Peyer's patch (tissue), 4 donors: ENCODE measurements at regions not wholly inside any gene's neighbourhood (a gene's known extent, or its start where the extent isn't known, plus 50 kb on each side); places are given as distances from the start of the nearest gene placed in this dataset.

Source experiments
- DNase-seq, 3 donors: peaks; one replicate each; pipeline ENCODE4 v3.0.0-alpha.2; 2017 to 2019
- H3K27ac ChIP-seq, 4 donors: fragments of 200-600 bp; sonication (generic); one replicate each; pipeline ENCODE4 v1.5.1; 2016 to 2019
- H3K27me3 ChIP-seq, 2 donors: fragments of 200-600 bp; sonication (generic); one replicate each; pipeline ENCODE4 v1.5.1; 2019
- H3K36me3 ChIP-seq, 3 donors: fragments of 200-600 bp; sonication (generic); one replicate each; pipeline ENCODE4 v1.5.1; 2016 to 2019
- H3K4me1 ChIP-seq, 4 donors: fragments of 200-600 bp; sonication (generic); one replicate each; pipeline ENCODE4 v1.5.1; 2016 to 2019
- H3K4me3 ChIP-seq, 4 donors: fragments of 200-600 bp; sonication (generic); 1 replicate in 3 of 4; 2 replicates in 1 of 4; pipeline ENCODE4 v1.5.1; 2016 to 2019; ENCODE audit warnings: mild to moderate bottlenecking in 1 of 4
- H3K9me3 ChIP-seq, 4 donors: fragments of 200-600 bp; sonication (generic); one replicate each; pipeline ENCODE4 v1.5.1; 2016 to 2019; ENCODE audit warnings: mild to moderate bottlenecking in 1 of 4
- CTCF ChIP-seq, 6 experiments: fragments of 450-650 bp in 4 of 6; fragments of 200-600 bp in 2 of 6; sonication (generic) in 1 of 6; IDR thresholded peaks; one replicate each; pipeline ENCODE4 v1.5.1; 2017 to 2019; ENCODE audit warnings: antibody characterized with exemption in 6 of 6, mild to moderate bottlenecking in 3 of 6, moderate library complexity in 1 of 6
- POLR2A ChIP-seq, 2 donors: fragments of 450-650 bp; IDR thresholded peaks; one replicate each; pipeline ENCODE4 v1.5.1; 2017; ENCODE audit warnings: antibody characterized with exemption in 2 of 2, mild to moderate bottlenecking in 2 of 2, moderate library complexity in 2 of 2

GRCh38 chr13:19069684-19070397 lies 111.8 kb downstream of the TUBA3C start:
- DNase-seq = no peak
- Histone ChIP-seq H3K27me3 (no peaks in the 10 kb centered on the region), H3K4me3 (no peak overlapping the region), H3K36me3 (no peaks in the 10 kb centered on the region), H3K9me3 (peaks cover 0 to 6% (median 0%) of the 10 kb centered on the region in 4 donors), H3K4me1 (no peaks in the 10 kb centered on the region), H3K27ac (no peak overlapping the region)
- TF ChIP-seq CTCF (IDR thresholded peaks at IDR 0.05) = no peak

DNA sequence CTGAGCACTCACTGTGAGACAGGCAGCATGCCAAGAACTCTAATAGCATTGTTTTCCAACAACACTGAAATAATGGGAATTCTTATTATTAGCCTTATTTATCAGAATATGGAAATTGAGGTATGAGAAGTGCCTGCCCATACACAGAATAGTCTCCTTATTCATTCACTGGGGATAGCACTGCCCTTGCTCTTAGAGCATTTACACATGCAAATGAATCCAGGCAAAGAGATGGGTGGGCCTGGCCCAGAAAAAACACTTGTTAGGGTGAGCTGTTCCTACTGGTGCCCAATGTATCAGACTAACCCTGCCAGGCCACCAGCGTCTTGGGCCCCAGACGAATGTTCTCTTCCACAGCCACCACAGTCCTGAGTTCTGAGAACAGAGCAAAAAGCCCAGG lies 112.9 kb downstream of the TUBA3C start:
- H3K9me3 ChIP-seq = peaks cover 0 to 6% (median 0%) of the 10 kb centered on the region in 4 donors
- H3K4me1 ChIP-seq = no peaks in the 10 kb centered on the region
- DNase-seq = no peak
- no peak overlapping the region for H3K4me3 ChIP-seq
- no peaks in the 10 kb centered on the region for H3K36me3 ChIP-seq
- TF ChIP-seq POLR2A (IDR thresholded peaks at IDR 0.05) (no peak), CTCF (IDR thresholded peaks at IDR 0.05) (no peak)
- no peak overlapping the region for H3K27ac ChIP-seq
- no peaks in the 10 kb centered on the region for H3K27me3 ChIP-seq

- TF ChIP-seq CTCF (IDR thresholded peaks at IDR 0.05) (no peak), POLR2A (IDR thresholded peaks at IDR 0.05) (no peak)
- DNase-seq = no peak
- no peaks in the 10 kb centered on the region for H3K36me3 ChIP-seq
- no peaks in the 10 kb centered on the region for H3K27me3 ChIP-seq
- peaks cover 0 to 6% (median 0%) of the 10 kb centered on the region in 4 donors for H3K9me3 ChIP-seq
- H3K4me3 ChIP-seq = no peak overlapping the region
- H3K27ac ChIP-seq = no peak overlapping the region
- no peaks in the 10 kb centered on the region for H3K4me1 ChIP-seq
Measured at GRCh38 chr13:19067767-19068166, 113.9 kb downstream of the TUBA3C start.

GRCh38 chr13:19062801-19063200 lies 118.8 kb downstream of the TUBA3C start:
- peaks cover 0 to 4% (median 0%) of the 10 kb centered on the region in 4 donors for H3K9me3 ChIP-seq
- H3K4me1 ChIP-seq = no peaks in the 10 kb centered on the region
- TF ChIP-seq POLR2A (IDR thresholded peaks at IDR 0.05) (no peak), CTCF (IDR thresholded peaks at IDR 0.05) (no peak)
- no peak overlapping the region for H3K4me3 ChIP-seq
- DNase-seq = no peak
- H3K27me3 ChIP-seq = no peaks in the 10 kb centered on the region
- H3K36me3 ChIP-seq = no peaks in the 10 kb centered on the region
- no peak overlapping the region for H3K27ac ChIP-seq

DNA sequence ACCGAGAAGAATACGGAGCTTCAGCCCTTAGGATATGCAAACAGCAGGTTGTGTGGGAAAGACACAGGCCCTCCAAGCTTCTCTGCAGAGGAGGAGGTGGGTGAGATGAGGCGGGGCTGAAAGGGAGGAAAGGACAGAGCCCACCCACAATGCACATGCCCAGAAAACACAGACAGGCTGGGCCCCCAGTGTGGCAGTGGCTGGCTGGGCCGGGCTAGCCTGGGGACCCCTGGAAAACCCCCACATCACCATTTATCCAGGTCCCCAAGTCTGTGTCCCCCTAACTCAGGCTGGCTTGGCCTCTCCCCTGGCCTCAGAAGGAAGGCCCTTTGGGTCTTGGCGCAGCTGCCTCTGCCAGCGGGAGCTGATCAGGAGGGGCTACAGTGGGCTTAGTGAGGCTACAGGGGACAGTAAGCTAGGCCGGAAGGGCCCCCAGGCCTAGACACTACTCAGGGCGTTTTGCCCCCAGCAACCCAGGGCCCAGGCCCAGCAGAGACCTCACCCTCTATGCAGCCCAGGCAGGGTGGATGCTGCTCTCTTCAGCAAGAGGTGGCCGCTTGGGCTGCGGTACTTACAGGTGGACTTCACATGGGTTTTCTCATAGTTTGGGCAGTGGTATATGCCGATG lies 119.5 kb downstream of the TUBA3C start:
- Histone ChIP-seq H3K4me3 (no peak overlapping the region), H3K4me1 (no peaks in the 10 kb centered on the region), H3K36me3 (no peaks in the 10 kb centered on the region), H3K9me3 (peaks cover 0 to 4% (median 0%) of the 10 kb centered on the region in 4 donors), H3K27me3 (no peaks in the 10 kb centered on the region), H3K27ac (no peak overlapping the region)
- no peak for DNase-seq
- no peak for TF ChIP-seq CTCF (IDR thresholded peaks at IDR 0.05)
- no peak for TF ChIP-seq POLR2A (IDR thresholded peaks at IDR 0.05)
